HL-60/S4 treated with retinoic acid at 250 ng/mL for 4 days and 3 days (cell line): ENCODE measurements at regions not wholly inside any gene's neighbourhood (a gene's known extent, or its start where the extent isn't known, plus 50 kb on each side); places are given as distances from the start of the nearest gene placed in this dataset.

Source experiments
- in situ Hi-C: fragments of 300-500 bp; cut with MboI; formaldehyde crosslinking; loops from 2 replicates; pipeline ENCODE4 v1.7.0; 2022; ENCODE audit warnings: low sequenced_read_pairs

DNA sequence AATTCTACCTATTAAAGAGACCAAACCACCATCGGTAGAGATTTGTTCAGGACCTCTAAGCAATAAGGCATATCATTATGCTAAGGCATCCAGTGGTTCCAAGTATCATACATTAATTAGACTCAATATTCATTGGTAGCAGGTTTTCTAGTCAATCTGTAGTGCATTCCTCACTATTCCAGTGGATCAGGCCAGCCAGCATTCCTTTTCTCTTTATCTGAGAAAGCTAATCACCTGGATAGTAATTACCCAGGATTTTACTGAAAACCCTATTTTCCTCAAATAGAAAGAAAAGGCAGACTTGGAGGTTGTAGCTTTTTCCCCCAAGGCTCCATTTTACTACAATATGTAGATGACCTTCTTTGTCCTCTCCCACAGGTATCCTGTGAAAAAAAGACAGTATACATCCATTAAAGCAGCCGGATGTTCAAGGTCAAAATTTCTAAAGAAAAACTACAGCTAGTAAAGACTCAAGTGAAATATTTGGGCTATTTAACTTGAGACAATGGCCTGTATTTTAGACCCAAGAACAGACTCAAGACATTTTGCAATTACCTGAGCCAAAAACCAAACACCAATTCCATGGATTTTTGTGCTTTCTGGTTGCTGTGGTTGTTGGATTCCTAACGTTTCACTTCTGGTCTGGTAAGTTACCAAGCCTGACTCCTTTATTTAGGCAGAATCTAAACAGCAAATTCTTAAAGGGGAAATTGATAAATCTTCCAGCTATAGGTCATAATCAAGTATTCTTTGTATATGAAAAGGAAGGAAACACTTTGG is 149.1 kb upstream of the MOCS1 start:
- in situ Hi-C loops: no loop called here

DNA sequence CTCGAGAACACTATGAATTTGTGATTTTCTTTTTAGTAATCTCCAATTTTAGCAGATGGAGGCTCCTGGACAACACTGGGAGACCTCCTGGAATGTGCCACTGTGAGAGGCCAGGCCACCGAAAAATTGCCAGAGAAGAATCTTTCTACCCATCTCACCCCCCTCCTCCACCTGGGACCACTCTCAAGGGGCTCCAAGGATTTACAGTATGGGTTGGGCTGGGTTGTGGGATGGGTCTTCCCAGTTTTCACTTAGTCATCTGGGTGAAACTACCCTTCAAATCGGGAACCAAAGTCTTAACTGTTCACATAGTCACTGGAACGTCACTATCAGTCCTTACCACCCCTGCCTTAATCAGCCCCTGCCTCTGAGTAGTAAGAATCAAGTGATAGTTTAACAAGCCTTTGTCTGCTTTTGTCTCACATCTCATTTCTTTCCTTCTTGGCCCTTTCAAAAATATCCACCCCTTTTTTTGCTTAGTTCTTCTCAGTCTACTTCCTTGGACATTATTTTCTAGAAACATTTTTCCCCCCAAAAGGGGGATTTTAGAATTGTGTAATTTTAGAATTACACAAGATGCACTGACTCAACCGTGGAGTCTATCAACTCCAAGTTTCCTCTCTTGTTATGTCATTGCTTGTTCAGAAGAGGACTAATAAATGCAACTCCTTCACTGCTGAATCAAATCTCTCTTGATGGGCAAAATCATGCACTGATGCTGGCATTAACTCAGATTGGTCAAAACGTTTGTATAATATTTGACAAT is 148.2 kb upstream of the MOCS1 start:
- in situ Hi-C loops: no loop called here

- in situ Hi-C loops: no loop called here
Observed at GRCh38 chr6:40077736-40078135, 143.5 kb upstream of the MOCS1 start.

DNA sequence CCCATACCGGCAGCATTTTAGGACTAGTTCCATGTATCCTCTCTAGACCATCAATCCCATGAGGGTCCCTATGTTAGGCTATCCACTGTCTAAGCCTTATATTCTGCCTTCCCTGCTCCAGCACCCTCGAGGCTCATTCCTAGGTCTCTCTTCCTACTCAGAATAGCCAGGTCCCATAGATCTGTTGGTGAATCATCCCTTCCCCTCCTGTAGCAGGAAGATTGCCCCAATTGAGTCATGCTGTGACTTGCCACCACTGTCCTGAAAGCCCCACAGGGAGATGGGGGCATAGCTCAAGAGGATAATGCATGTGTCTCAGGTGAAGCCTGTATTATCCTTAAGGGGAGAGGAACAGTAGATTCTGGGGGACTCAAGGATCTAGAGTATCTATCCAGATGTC is 143.1 kb upstream of the MOCS1 start:
- in situ Hi-C loops: no loop called here

DNA sequence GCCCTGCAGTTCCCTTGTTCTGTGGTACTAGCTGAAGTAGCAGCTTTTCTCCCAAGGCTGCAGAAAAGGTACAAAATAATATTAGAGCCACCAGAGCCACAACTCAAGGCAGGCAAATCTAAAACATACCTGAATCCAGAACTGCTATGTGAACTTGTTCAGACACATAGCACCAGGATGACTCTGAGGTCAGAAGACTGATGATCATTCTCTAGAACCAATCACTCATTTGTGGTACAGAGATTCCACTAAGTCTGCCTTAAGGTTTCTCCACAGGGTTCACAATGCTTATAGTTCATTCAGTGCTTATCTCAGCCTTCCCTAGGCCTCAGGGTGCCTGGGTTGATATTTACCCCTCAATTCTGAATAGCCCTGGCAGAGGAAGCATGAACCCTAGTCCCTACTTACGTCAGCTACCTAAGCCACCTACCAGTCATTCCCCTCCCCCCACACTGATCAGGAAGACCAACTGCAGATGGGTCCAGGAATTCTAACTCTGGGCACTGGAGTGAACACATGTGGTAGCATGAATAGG is 140.9 kb upstream of the MOCS1 start:
- in situ Hi-C loops: no loop called here

DNA sequence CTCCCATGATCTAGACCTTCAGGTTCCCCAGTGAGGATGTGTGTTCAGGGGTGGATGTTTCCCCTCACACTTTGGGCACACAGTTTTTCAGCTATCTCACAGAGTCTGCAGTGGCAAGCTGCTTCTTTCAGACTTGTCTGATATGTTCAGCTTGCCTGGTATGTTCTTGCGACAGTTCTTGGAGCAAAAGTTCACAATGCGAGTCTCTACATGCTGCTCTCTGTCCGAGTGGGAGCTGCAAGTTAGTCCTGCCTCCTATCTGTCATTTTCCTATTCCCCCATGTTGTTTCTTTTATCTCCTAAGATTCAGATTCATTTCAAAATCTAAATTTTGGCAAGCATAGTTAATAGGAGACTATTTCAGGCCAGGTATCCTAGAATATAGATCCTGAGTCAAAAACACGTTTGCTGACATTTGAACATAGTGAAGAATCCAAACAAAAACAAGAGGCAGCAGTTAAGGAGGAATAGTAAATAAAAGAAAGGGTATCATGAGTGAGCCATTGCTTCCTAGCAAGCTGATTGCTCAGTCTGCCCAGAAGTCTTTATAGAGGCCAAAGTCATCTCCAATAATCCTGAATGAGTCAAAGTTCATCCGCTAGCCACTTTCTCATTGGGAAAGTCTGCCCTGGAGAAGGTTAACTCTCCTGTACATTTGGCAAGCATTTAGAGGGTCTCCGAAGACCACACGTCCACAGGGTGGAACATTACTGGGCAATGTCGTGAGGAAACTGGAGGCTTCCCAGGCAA is 140.2 kb upstream of the MOCS1 start:
- in situ Hi-C loops: no loop called here

GRCh38 chr6:40066372-40066771 is 132.1 kb upstream of the MOCS1 start:
- in situ Hi-C loops: no loop called here

DNA sequence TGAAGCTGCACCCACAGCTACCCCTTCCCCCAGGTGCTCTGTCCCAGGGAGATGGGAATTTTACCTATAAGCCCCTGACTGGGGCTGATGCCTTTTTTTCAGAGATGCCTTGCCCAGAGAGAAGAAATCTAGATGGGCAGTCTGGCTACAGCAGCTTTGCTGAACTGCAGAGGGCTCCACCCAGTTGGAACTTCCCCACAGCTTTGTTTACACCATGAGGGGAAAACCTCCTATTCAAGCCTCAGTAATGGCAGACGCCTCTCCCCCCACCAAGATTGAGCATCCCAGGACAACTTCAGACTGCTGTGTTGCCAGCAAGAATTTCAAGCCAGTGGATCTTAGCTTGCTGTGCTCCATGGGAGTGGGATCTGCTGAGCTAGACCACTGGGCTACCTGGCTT is 122.6 kb upstream of the MOCS1 start:
- in situ Hi-C loops: no loop called here

DNA sequence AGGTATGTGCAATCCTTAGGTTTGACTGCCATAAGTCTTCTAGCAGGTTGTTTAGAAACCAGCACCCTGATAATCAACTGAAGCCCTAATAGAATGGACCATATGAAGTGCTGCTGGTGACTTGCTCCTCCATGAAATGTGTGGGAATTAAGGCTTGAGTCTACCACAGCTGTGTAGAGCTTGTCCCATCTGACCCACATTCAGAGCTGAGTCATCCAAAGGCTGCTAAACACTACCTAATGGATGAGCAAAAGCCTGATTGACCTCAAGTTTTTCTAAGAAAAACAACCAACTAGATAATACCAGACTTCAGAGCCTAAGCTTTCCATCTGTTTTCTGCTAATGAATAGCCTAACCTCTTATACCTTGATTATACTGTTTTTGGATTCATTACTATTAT is 120.3 kb upstream of the MOCS1 start:
- in situ Hi-C loops: no loop called here

- in situ Hi-C loops: no loop called here
Observed at GRCh38 chr6:40054186-40054585, 119.9 kb upstream of the MOCS1 start.

GRCh38 chr6:40049128-40049527 is 114.9 kb upstream of the MOCS1 start:
- in situ Hi-C loops: no loop called here

DNA sequence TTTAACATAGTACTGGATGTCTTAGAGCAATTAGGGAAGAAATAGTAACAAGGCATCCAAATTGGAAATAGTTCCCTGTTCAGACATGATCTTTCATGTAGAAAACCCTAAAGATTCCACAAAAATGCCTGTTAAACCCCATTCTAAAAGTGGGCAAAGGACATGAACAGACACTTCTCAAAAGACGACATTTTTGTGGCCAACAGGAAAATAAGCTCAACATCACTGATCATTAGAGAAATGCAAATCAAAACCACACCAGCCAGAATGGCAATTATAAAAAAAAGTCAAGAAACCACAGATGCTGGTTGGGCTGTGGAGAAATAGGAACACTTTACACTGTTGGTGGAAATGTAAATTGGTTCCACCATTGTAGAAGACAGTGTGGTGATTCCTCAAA is 109.9 kb upstream of the MOCS1 start:
- in situ Hi-C loops: no loop called here

GRCh38 chr6:40042232-40042631 is 108.0 kb upstream of the MOCS1 start:
- in situ Hi-C loops: no loop called here

GRCh38 chr6:40039042-40039441 is 104.8 kb upstream of the MOCS1 start:
- in situ Hi-C loops: no loop called here

GRCh38 chr6:40038626-40039025 is 104.4 kb upstream of the MOCS1 start:
- in situ Hi-C loops: no loop called here

- in situ Hi-C loops: no loop called here
Observed at GRCh38 chr6:40037271-40037670, 103.0 kb upstream of the MOCS1 start.

DNA sequence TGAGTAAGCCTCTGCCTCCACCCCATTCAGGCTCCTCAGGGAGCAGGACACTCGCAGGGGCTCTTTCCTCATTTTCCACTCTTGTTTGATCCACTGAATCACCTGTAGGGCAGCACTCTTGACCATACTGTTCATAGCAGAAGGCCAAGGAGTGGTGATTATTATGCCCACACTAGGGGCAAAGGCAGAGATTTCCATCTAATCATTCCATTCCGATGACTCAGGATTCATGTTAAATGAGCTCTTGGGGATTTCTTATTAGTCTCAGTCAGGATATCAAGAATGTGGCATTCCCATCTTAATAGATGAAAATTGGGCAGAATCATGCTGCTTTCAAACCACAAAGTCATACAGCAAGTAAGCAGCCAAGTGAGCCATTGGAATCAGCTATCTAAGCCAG is 101.9 kb upstream of the MOCS1 start:
- in situ Hi-C loops: no loop called here

- in situ Hi-C loops: no loop called here
Observed at GRCh38 chr6:40028449-40028848, 94.2 kb upstream of the MOCS1 start.

DNA sequence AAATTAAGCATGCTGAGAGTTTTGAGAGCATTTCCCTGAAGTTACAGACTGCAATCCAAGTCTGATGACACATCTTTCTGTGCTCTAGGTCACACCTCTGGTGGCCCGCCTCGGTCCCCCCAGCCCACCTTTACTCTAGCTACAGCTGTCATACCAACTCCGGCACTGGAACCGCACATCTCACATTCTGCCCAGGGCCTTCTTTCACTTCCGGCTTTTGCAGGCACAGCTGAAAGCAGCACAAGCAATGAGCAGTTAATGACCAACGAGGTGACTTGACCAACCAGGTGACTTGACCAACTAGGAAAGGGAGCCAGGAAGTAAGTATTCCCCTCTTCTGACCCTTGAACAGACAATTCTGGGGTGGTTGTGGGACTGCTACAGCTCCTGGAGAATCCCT is 88.6 kb upstream of the MOCS1 start:
- in situ Hi-C loops: no loop called here

DNA sequence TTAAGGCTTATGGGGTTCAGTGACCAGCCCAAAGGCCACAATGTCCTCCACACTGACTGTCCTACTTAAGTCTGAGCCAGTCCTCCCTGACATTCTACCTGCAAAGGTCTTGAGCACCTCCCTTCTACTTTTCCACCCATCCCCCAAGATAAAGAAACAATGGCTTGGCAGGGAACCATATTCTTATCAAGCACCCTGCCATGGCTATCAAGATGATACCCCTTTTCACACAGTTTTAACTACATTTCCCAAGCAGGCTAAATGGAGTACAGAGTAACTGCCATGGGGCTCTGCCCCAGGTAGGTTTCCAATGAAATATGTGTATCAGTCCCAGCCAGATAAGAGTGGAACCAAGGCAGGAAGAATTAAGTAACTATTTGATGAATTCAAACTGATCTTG is 85.9 kb upstream of the MOCS1 start:
- in situ Hi-C loops: no loop called here

DNA sequence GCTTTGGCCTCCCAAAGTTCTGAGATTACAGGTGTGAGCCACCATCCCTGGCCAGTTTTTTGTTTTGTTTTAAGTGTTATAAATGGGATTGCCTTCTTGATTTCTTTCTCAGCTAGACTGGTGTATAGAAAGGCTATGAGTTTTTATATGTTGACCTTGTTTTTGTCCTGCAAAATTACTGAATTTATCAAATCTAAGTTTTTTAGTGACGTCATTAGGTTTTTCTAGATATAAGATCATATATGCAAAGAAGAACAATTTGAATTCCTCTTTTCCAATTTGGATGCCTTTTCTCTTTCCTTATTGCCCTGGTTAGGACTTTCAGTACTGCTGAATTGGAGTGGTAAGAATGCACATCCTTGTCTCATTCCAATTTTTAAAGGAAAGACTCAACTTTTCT is 81.3 kb upstream of the MOCS1 start:
- in situ Hi-C loops: no loop called here

DNA sequence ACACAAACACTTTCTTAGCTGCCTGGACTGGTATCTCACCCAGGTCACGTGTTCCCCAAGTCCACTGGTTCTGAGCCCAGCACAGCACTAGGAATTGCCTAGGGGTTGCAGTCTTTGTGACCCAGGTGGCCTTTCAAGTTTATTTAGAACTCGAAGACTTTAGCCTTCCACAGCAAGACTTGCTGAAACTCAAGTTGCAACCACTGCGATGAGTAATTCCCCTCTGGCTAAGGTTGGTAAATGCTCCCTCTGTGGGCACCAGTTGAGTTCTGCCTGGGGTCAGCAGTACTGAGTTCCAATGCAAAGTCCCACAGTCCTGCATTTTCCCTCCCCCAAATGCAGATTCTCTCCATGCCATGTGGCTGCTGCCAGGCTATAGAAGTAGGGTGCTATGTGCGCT is 77.6 kb upstream of the MOCS1 start:
- in situ Hi-C loops: no loop called here
